ENCODE measurements at regions not wholly inside any gene's neighbourhood (a gene's known extent, or its start where the extent isn't known, plus 50 kb on each side); places are given as distances from the start of the nearest gene placed in this dataset.
"Not testable (repeated sequence)": the region's sequence is repeated elsewhere in the genome, so short reads cannot be mapped to it uniquely, and the experiment has no call there.

GRCh38 chr12:46602474-46602873 is 223.3 kb downstream of the SLC38A4 start:
- Mint-ChIP-seq H3K36me3 (peaks cover 30% of the 10 kb centered on the region), H3K27me3 (no peaks in the 10 kb centered on the region), H3K4me3 (no peak overlapping the region), H3K9me3 (ENCODE audit: low read depth) (peaks cover 22% of the 10 kb centered on the region), H3K4me1 (no peaks in the 10 kb centered on the region), H3K27ac (no peak overlapping the region)
- CTCF ChIA-PET: no interaction called here
- ATAC-seq: no peak
- no peak for DNase-seq

GRCh38 chr12:46590991-46591703 is 218.6 kb upstream of the SLC38A2 start:
- Mint-ChIP-seq H3K4me3 (no peak overlapping the region), H3K27ac (no peak overlapping the region), H3K36me3 (peaks cover 17% of the 10 kb centered on the region), H3K9me3 (ENCODE audit: low read depth) (peaks cover 13% of the 10 kb centered on the region), H3K4me1 (peaks cover 12% of the 10 kb centered on the region), H3K27me3 (no peaks in the 10 kb centered on the region)
- DNase-seq (no peak), ATAC-seq (no peak)
- CTCF ChIA-PET: no interaction called here

- Mint-ChIP-seq H3K36me3 (peaks cover 41% of the 10 kb centered on the region), H3K27ac (peak overlapping the region; percentile 49), H3K4me1 (peaks cover 25% of the 10 kb centered on the region), H3K27me3 (no peaks in the 10 kb centered on the region), H3K9me3 (ENCODE audit: low read depth) (peaks cover 20% of the 10 kb centered on the region), H3K4me3 (no peak overlapping the region)
- CTCF ChIA-PET: interaction anchor here (1.0 to 1.1 kb wide), 2 partner anchors 24 to 75 kb away, joined by 4 read pairs; no protein-coding TSS in a partner anchor
- no peak for ATAC-seq
- DNase-seq: peak; percentile 77
These were observed 213.5 kb upstream of the SLC38A2 start for GRCh38 chr12:46585854-46586621.

- H3K27me3 Mint-ChIP-seq, H3K27ac Mint-ChIP-seq, ATAC-seq, DNase-seq, H3K4me3 Mint-ChIP-seq, CTCF ChIA-PET: not testable (repeated sequence)
- Mint-ChIP-seq H3K4me1 (peaks cover 25% of the 10 kb centered on the region), H3K9me3 (ENCODE audit: low read depth) (peaks cover 20% of the 10 kb centered on the region), H3K36me3 (peaks cover 40% of the 10 kb centered on the region)
These were observed 211.5 kb upstream of the SLC38A2 start for GRCh38 chr12:46584098-46584497.

- ATAC-seq, CTCF ChIA-PET, H3K27ac Mint-ChIP-seq, H3K27me3 Mint-ChIP-seq, H3K4me3 Mint-ChIP-seq, DNase-seq: not testable (repeated sequence)
- Mint-ChIP-seq H3K4me1 (peaks cover 22% of the 10 kb centered on the region), H3K36me3 (peaks cover 45% of the 10 kb centered on the region), H3K9me3 (ENCODE audit: low read depth) (peaks cover 12% of the 10 kb centered on the region)
These were observed 209.4 kb upstream of the SLC38A2 start for GRCh38 chr12:46581990-46582389.

- H3K4me3 Mint-ChIP-seq: no peak overlapping the region
- H3K9me3 Mint-ChIP-seq (ENCODE audit: low read depth): peaks cover 12% of the 10 kb centered on the region
- no peaks in the 10 kb centered on the region for H3K27me3 Mint-ChIP-seq
- peaks cover 9% of the 10 kb centered on the region for H3K4me1 Mint-ChIP-seq
- CTCF ChIA-PET: interaction anchor here (0.9 kb wide), 1 partner anchor 28 kb away, joined by 3 read pairs; no protein-coding TSS in a partner anchor
- DNase-seq (no peak), ATAC-seq (no peak)
- H3K27ac Mint-ChIP-seq: no peak overlapping the region
- H3K36me3 Mint-ChIP-seq: peaks cover 40% of the 10 kb centered on the region
These were observed 207.9 kb upstream of the SLC38A2 start for GRCh38 chr12:46580445-46580844.

- no peak for ATAC-seq
- no peak overlapping the region for H3K4me3 Mint-ChIP-seq
- peaks cover 12% of the 10 kb centered on the region for H3K9me3 Mint-ChIP-seq (ENCODE audit: low read depth)
- no peaks in the 10 kb centered on the region for H3K27me3 Mint-ChIP-seq
- H3K4me1 Mint-ChIP-seq: peaks cover 3% of the 10 kb centered on the region
- H3K36me3 Mint-ChIP-seq: peaks cover 33% of the 10 kb centered on the region
- CTCF ChIA-PET: interaction anchor here (0.9 kb wide), 2 partner anchors 8 to 29 kb away, joined by 3 read pairs; no protein-coding TSS in a partner anchor
- H3K27ac Mint-ChIP-seq: no peak overlapping the region
- no peak for DNase-seq
These were observed 206.9 kb upstream of the SLC38A2 start for GRCh38 chr12:46579474-46579873.

GRCh38 chr12:46578190-46578982 is 205.8 kb upstream of the SLC38A2 start:
- ATAC-seq (no peak), DNase-seq (no peak)
- Mint-ChIP-seq H3K4me3 (no peak overlapping the region), H3K27ac (no peak overlapping the region), H3K27me3 (no peaks in the 10 kb centered on the region), H3K9me3 (ENCODE audit: low read depth) (peaks cover 5% of the 10 kb centered on the region), H3K36me3 (peaks cover 22% of the 10 kb centered on the region), H3K4me1 (peaks cover 3% of the 10 kb centered on the region)
- CTCF ChIA-PET: no interaction called here

GRCh38 chr12:46577063-46577776 is 204.6 kb upstream of the SLC38A2 start:
- no peak for DNase-seq
- Mint-ChIP-seq H3K27me3 (no peaks in the 10 kb centered on the region), H3K9me3 (ENCODE audit: low read depth) (no peaks in the 10 kb centered on the region), H3K4me3 (no peak overlapping the region), H3K27ac (no peak overlapping the region), H3K4me1 (no peaks in the 10 kb centered on the region), H3K36me3 (peaks cover 17% of the 10 kb centered on the region)
- no peak for ATAC-seq
- CTCF ChIA-PET: no interaction called here

- CTCF ChIA-PET: no interaction called here
- Mint-ChIP-seq H3K27me3 (no peaks in the 10 kb centered on the region), H3K4me3 (no peak overlapping the region), H3K27ac (no peak overlapping the region), H3K4me1 (no peaks in the 10 kb centered on the region), H3K9me3 (ENCODE audit: low read depth) (no peaks in the 10 kb centered on the region), H3K36me3 (peaks cover 11% of the 10 kb centered on the region)
- no peak for ATAC-seq
- DNase-seq: no peak
These were observed 202.3 kb upstream of the SLC38A2 start for GRCh38 chr12:46574847-46575246.

GRCh38 chr12:46573347-46573658 is 200.7 kb upstream of the SLC38A2 start:
- Mint-ChIP-seq H3K9me3 (ENCODE audit: low read depth) (peaks cover 4% of the 10 kb centered on the region), H3K4me3 (no peak overlapping the region), H3K27ac (no peak overlapping the region), H3K36me3 (peaks cover 15% of the 10 kb centered on the region), H3K27me3 (no peaks in the 10 kb centered on the region), H3K4me1 (no peaks in the 10 kb centered on the region)
- no peak for ATAC-seq
- CTCF ChIA-PET: no interaction called here
- no peak for DNase-seq

GRCh38 chr12:46572644-46573346 is 200.2 kb upstream of the SLC38A2 start:
- Mint-ChIP-seq H3K27me3 (no peaks in the 10 kb centered on the region), H3K9me3 (ENCODE audit: low read depth) (peaks cover 7% of the 10 kb centered on the region), H3K4me1 (no peaks in the 10 kb centered on the region), H3K27ac (no peak overlapping the region), H3K4me3 (no peak overlapping the region), H3K36me3 (peaks cover 18% of the 10 kb centered on the region)
- ATAC-seq (no peak), DNase-seq (no peak)
- CTCF ChIA-PET: no interaction called here
